ENCODE measurements at regions not wholly inside any gene's neighbourhood (a gene's known extent, or its start where the extent isn't known, plus 50 kb on each side); places are given as distances from the start of the nearest gene placed in this dataset.

DNA sequence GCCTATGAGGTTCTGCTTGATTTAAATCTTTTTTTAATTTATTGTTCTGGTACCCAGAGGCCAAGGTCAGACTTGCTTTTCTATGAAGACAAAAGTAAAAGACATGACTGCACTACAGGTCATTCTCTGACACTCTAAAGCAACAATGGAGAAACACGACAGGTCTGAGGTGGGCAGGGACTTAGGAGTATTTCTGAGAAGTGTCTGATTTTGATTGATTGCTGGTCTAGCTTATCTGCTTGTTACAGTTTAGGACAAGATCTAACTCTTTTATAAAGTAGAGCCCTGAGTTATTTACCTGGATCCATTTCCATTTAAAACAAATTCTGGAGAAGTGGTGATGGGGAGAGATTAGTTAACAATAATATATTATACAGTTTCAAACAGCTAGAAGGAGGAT, 115.2 kb upstream of the STT3B start:
- Histone ChIP-seq H3K4me3 (replicated peaks in 1 of 3; ENCODE audit: insufficient read depth in 1 of 3, low read depth in 1 of 3, low read length in 3 of 3) (no peak overlapping the region), H3K36me3 (ENCODE audit: control insufficient read depth in 2 of 2, extremely low read depth in 1 of 2, insufficient read depth in 2 of 2, low read length in 2 of 2) (no peaks in the 10 kb centered on the region), H3K9ac (replicated peaks; ENCODE audit: extremely low read depth, insufficient read depth, low read length) (no peak overlapping the region), H3K27ac (ENCODE audit: insufficient read depth, low read depth, low read length) (no peak overlapping the region), H3K4me2 (ENCODE audit: insufficient read depth, low read length) (no peak overlapping the region), H3K9me3 (replicated peaks; ENCODE audit: control insufficient read depth, insufficient read depth, low read length) (no peaks in the 10 kb centered on the region), H3K79me2 (ENCODE audit: control insufficient read depth, insufficient read depth, low read length) (no peaks in the 10 kb centered on the region), H3K27me3 (ENCODE audit: control insufficient read depth in 2 of 2, insufficient read depth in 2 of 2, low read length in 2 of 2) (peaks cover 0 to 2% of the 10 kb centered on the region in 2 experiments), H4K20me1 (replicated peaks; ENCODE audit: control insufficient read depth, extremely low read depth, insufficient read depth, low read length) (no peaks in the 10 kb centered on the region), H2AFZ (ENCODE audit: low read depth, low read length) (no peak overlapping the region), H3K9me1 (replicated peaks; ENCODE audit: control insufficient read depth, extremely low read depth, insufficient read depth, low read length) (no peaks in the 10 kb centered on the region), H3K4me1 (ENCODE audit: control insufficient read depth, extremely low read depth, insufficient read depth, low read length) (no peaks in the 10 kb centered on the region)
- BruUV-seq (replicated peaks): no TSS peak
- POLR2A ChIA-PET: no interaction called here
- DNase-seq (ENCODE audit: low read depth, low spot score): no peak
- TF ChIP-seq FOS (IDR thresholded peaks at IDR 0.05; ENCODE audit: borderline replicate concordance, insufficient read depth, low read length): no peak
- TF ChIP-seq, protein P1, sequence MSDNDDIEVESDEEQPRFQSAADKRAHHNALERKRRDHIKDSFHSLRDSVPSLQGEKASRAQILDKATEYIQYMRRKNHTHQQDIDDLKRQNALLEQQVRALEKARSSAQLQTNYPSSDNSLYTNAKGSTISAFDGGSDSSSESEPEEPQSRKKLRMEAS (IDR thresholded peaks at IDR 0.05; ENCODE audit: insufficient read depth, insufficient read length): no peak
- TF ChIP-seq JUN (IDR thresholded peaks at IDR 0.05; ENCODE audit: borderline replicate concordance, insufficient read depth, insufficient read length, low read depth): no peak
- no peak for TF ChIP-seq EZH2 (IDR thresholded peaks at IDR 0.05; ENCODE audit: borderline replicate concordance, low read depth, low read length, severe bottlenecking)
- TF ChIP-seq POLR2A (IDR thresholded peaks at IDR 0.05; ENCODE audit: low read depth, low read length): no peak
- TF ChIP-seq POLR2AphosphoS5 (IDR thresholded peaks at IDR 0.05; ENCODE audit: insufficient read depth, low read depth, low read length): no peak
- TF ChIP-seq, protein P2, sequence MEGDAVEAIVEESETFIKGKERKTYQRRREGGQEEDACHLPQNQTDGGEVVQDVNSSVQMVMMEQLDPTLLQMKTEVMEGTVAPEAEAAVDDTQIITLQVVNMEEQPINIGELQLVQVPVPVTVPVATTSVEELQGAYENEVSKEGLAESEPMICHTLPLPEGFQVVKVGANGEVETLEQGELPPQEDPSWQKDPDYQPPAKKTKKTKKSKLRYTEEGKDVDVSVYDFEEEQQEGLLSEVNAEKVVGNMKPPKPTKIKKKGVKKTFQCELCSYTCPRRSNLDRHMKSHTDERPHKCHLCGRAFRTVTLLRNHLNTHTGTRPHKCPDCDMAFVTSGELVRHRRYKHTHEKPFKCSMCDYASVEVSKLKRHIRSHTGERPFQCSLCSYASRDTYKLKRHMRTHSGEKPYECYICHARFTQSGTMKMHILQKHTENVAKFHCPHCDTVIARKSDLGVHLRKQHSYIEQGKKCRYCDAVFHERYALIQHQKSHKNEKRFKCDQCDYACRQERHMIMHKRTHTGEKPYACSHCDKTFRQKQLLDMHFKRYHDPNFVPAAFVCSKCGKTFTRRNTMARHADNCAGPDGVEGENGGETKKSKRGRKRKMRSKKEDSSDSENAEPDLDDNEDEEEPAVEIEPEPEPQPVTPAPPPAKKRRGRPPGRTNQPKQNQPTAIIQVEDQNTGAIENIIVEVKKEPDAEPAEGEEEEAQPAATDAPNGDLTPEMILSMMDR (IDR thresholded peaks at IDR 0.05; ENCODE audit: extremely low read depth in 1 of 2, insufficient read depth in 1 of 2, low read depth in 1 of 2, low read length in 2 of 2): no peak
- no peak for TF ChIP-seq MYC (IDR thresholded peaks at IDR 0.05; ENCODE audit: low read depth, low read length)
- no peak for TF ChIP-seq GATA2 (IDR thresholded peaks at IDR 0.05; ENCODE audit: insufficient read depth, insufficient read length, low read depth, low read length)
- FAIRE-seq: no peak
- dilution Hi-C loops (cut with MboI; ENCODE audit: extremely low pct_ligation_motif_present, low sequenced_read_pairs): no loop called here
- intact Hi-C loops (cut with micrococcal nuclease): no loop called here
- CTCF ChIA-PET: interaction anchor here (0.8 kb wide), 1 partner anchor 194 kb away, joined by 3 read pairs; no protein-coding TSS in a partner anchor

Data from endothelial cell of umbilical vein (primary cell).